Activated CD8-positive, alpha-beta T cell treated with anti-CD3 and anti-CD28 coated beads, Interleukin-2, amount 10 ng/mL, durations not matched to agents 7 days and 5 days (primary cell): ENCODE measurements at regions not wholly inside any gene's neighbourhood (a gene's known extent, or its start where the extent isn't known, plus 50 kb on each side); places are given as distances from the start of the nearest gene placed in this dataset.

Experiments used
- ATAC-seq: fragments of 150-1000 bp; cut with Tn5 transposase; one replicate; pipeline ENCODE4 v1.10.0; 2021; ENCODE audit warnings: moderate library complexity
- CTCF ChIA-PET: fragments of 350-600 bp; sonication (Branson Sonifier 250); formaldehyde crosslinking; loops from one replicate; lab custom pipeline; 2021; ENCODE audit warnings: antibody characterized with exemption; lab: Charles Lee
- POLR2A ChIA-PET: fragments of 350-600 bp; sonication (Branson Sonifier 250); formaldehyde crosslinking; loops from one replicate; lab custom pipeline; 2021; ENCODE audit warnings: antibody characterized with exemption; lab: Charles Lee
- DNase-seq: peaks from one replicate; pipeline ENCODE4 v3.0.0-alpha.2; 2020
- H3K27ac Mint-ChIP-seq: one replicate; pipeline ENCODE4 v1.8.0; 2021; ENCODE audit warnings: mild to moderate bottlenecking, mixed read lengths
- H3K27me3 Mint-ChIP-seq: one replicate; pipeline ENCODE4 v1.8.0; 2021; ENCODE audit warnings: low read depth, mixed read lengths
- H3K36me3 Mint-ChIP-seq: one replicate; pipeline ENCODE4 v1.8.0; 2021; ENCODE audit warnings: low read depth, mixed read lengths
- H3K4me1 Mint-ChIP-seq: one replicate; pipeline ENCODE4 v1.8.0; 2021; ENCODE audit warnings: low read depth, mixed read lengths
- H3K4me3 Mint-ChIP-seq: one replicate; pipeline ENCODE4 v1.8.0; 2021; ENCODE audit warnings: mild to moderate bottlenecking, mixed read lengths
- H3K9me3 Mint-ChIP-seq: one replicate; pipeline ENCODE4 v1.8.0; 2022; ENCODE audit warnings: mixed read lengths; ENCODE audit not compliant: insufficient read depth

GRCh38 chr20:36093804-36094145 lies 60.8 kb upstream of the EPB41L1 start:
- no peaks in the 10 kb centered on the region for H3K9me3 Mint-ChIP-seq
- H3K27ac Mint-ChIP-seq, result no peak overlapping the region
- peak overlapping the region; percentile 15 for H3K4me3 Mint-ChIP-seq
- DNase-seq (no peak), ATAC-seq (no peak)
- H3K36me3 Mint-ChIP-seq, result peaks cover 2% of the 10 kb centered on the region
- peaks cover 40% of the 10 kb centered on the region for H3K27me3 Mint-ChIP-seq
- ChIA-PET CTCF (no interaction called here), POLR2A (no interaction called here)
- peaks cover 24% of the 10 kb centered on the region for H3K4me1 Mint-ChIP-seq

GRCh38 chr20:36094497-36094896 lies 60.0 kb upstream of the EPB41L1 start:
- CTCF ChIA-PET, result interaction anchor here (1.5 to 1.6 kb wide), 2 partner anchors 44 to 62 kb away, joined by 3 to 4 read pairs; no protein-coding TSS in a partner anchor
- POLR2A ChIA-PET, result no interaction called here
- no peak for DNase-seq
- H3K36me3 Mint-ChIP-seq, result peaks cover 2% of the 10 kb centered on the region
- peaks cover 40% of the 10 kb centered on the region for H3K27me3 Mint-ChIP-seq
- H3K4me1 Mint-ChIP-seq, result peaks cover 24% of the 10 kb centered on the region
- no peak overlapping the region for H3K27ac Mint-ChIP-seq
- no peak for ATAC-seq
- H3K4me3 Mint-ChIP-seq, result no peak overlapping the region
- no peaks in the 10 kb centered on the region for H3K9me3 Mint-ChIP-seq

GRCh38 chr20:36096435-36096834 lies 58.1 kb upstream of the EPB41L1 start:
- Mint-ChIP-seq H3K4me3 (no peak overlapping the region), H3K27me3 (peaks cover 26% of the 10 kb centered on the region), H3K27ac (no peak overlapping the region), H3K9me3 (no peaks in the 10 kb centered on the region), H3K4me1 (peaks cover 24% of the 10 kb centered on the region), H3K36me3 (peaks cover 2% of the 10 kb centered on the region)
- ChIA-PET CTCF (interaction anchor here (1.1 kb wide), 1 partner anchor 32 kb away, joined by 3 read pairs; no protein-coding TSS in a partner anchor), POLR2A (interaction anchor here (0.6 kb wide), 1 partner anchor 178 kb away, joined by 3 read pairs; no protein-coding TSS in a partner anchor)
- ATAC-seq (no peak), DNase-seq (no peak)

GRCh38 chr20:36097337-36098151 lies 57.0 kb upstream of the EPB41L1 start:
- Mint-ChIP-seq H3K36me3 (peaks cover 2% of the 10 kb centered on the region), H3K4me3 (no peak overlapping the region), H3K9me3 (no peaks in the 10 kb centered on the region), H3K27me3 (peaks cover 20% of the 10 kb centered on the region), H3K27ac (peak overlapping the region; percentile 22), H3K4me1 (peaks cover 24% of the 10 kb centered on the region)
- no peak for DNase-seq
- CTCF ChIA-PET, result interaction anchor here (1.1 to 1.5 kb wide), 3 partner anchors 41 to 144 kb away, joined by 4 to 5 read pairs (median 4); partner anchors contain the start of gene SCAND1
- ATAC-seq, result no peak
- POLR2A ChIA-PET, result no interaction called here

- Mint-ChIP-seq H3K27me3 (peaks cover 18% of the 10 kb centered on the region), H3K4me3 (no peak overlapping the region), H3K9me3 (no peaks in the 10 kb centered on the region), H3K36me3 (no peaks in the 10 kb centered on the region), H3K27ac (no peak overlapping the region), H3K4me1 (peaks cover 19% of the 10 kb centered on the region)
- POLR2A ChIA-PET, result no interaction called here
- no peak for DNase-seq
- ATAC-seq, result no peak
- CTCF ChIA-PET, result interaction anchor here (1.1 to 1.5 kb wide), 4 partner anchors 40 to 144 kb away, joined by 4 to 5 read pairs (median 4); partner anchors contain the start of gene SCAND1
These were observed 56.2 kb upstream of the EPB41L1 start for GRCh38 chr20:36098364-36098763.

- H3K4me3 Mint-ChIP-seq, result no peak overlapping the region
- DNase-seq (no peak), ATAC-seq (no peak)
- H3K9me3 Mint-ChIP-seq, result no peaks in the 10 kb centered on the region
- H3K4me1 Mint-ChIP-seq, result peaks cover 15% of the 10 kb centered on the region
- H3K27ac Mint-ChIP-seq, result no peak overlapping the region
- CTCF ChIA-PET, result interaction anchor here (1.2 kb wide), 1 partner anchor 106 kb away, joined by 4 read pairs; no protein-coding TSS in a partner anchor
- H3K36me3 Mint-ChIP-seq, result no peaks in the 10 kb centered on the region
- H3K27me3 Mint-ChIP-seq, result peaks cover 12% of the 10 kb centered on the region
- POLR2A ChIA-PET, result no interaction called here
These were observed 55.4 kb upstream of the EPB41L1 start for GRCh38 chr20:36099106-36099505.

- POLR2A ChIA-PET, result no interaction called here
- H3K27me3 Mint-ChIP-seq, result peaks cover 4% of the 10 kb centered on the region
- H3K4me1 Mint-ChIP-seq, result peaks cover 12% of the 10 kb centered on the region
These were observed 53.3 kb upstream of the EPB41L1 start for GRCh38 chr20:36101192-36101591.

GRCh38 chr20:36102306-36102705 lies 52.2 kb upstream of the EPB41L1 start:
- ChIA-PET CTCF (interaction anchor here (1.0 to 2.1 kb wide), 3 partner anchors 100 to 110 kb away, joined by 3 to 6 read pairs (median 5); no protein-coding TSS in a partner anchor), POLR2A (interaction anchor here (0.6 kb wide), 1 partner anchor 58 kb away, joined by 3 read pairs; no protein-coding TSS in a partner anchor)
- no peak for DNase-seq
- no peak overlapping the region for H3K4me3 Mint-ChIP-seq
- no peaks in the 10 kb centered on the region for H3K9me3 Mint-ChIP-seq
- H3K4me1 Mint-ChIP-seq, result peaks cover 12% of the 10 kb centered on the region
- no peaks in the 10 kb centered on the region for H3K36me3 Mint-ChIP-seq
- H3K27me3 Mint-ChIP-seq, result peaks cover 3% of the 10 kb centered on the region
- no peak overlapping the region for H3K27ac Mint-ChIP-seq
- no peak for ATAC-seq

More at GRCh38 chr20:36101192-36101591, 53.3 kb upstream of the EPB41L1 start:
- H3K9me3 Mint-ChIP-seq, result no peaks in the 10 kb centered on the region
- H3K4me3 Mint-ChIP-seq, result no peak overlapping the region
- no peak overlapping the region for H3K27ac Mint-ChIP-seq
- CTCF ChIA-PET, result no interaction called here
- DNase-seq, result no peak
- H3K36me3 Mint-ChIP-seq, result no peaks in the 10 kb centered on the region
- no peak for ATAC-seq

- Mint-ChIP-seq H3K27me3 (peaks cover 3% of the 10 kb centered on the region), H3K9me3 (no peaks in the 10 kb centered on the region), H3K36me3 (no peaks in the 10 kb centered on the region), H3K27ac (no peak overlapping the region), H3K4me1 (peaks cover 6% of the 10 kb centered on the region), H3K4me3 (no peak overlapping the region)
- POLR2A ChIA-PET, result no interaction called here
- no peak for ATAC-seq
- CTCF ChIA-PET, result interaction anchor here (1.0 to 2.1 kb wide), 3 partner anchors 100 to 110 kb away, joined by 3 to 6 read pairs (median 5); no protein-coding TSS in a partner anchor
- no peak for DNase-seq
These were observed 51.5 kb upstream of the EPB41L1 start for GRCh38 chr20:36102809-36103596.

GRCh38 chr20:36104244-36104643 lies 50.3 kb upstream of the EPB41L1 start:
- CTCF ChIA-PET, result interaction anchor here (2.1 kb wide), 1 partner anchor 112 kb away, joined by 6 read pairs; no protein-coding TSS in a partner anchor
- peaks cover 3% of the 10 kb centered on the region for H3K27me3 Mint-ChIP-seq

More at GRCh38 chr20:36104244-36104643, 50.3 kb upstream of the EPB41L1 start:
- DNase-seq, result no peak
- no peaks in the 10 kb centered on the region for H3K4me1 Mint-ChIP-seq
- H3K9me3 Mint-ChIP-seq, result no peaks in the 10 kb centered on the region
- H3K36me3 Mint-ChIP-seq, result no peaks in the 10 kb centered on the region
- H3K27ac Mint-ChIP-seq, result no peak overlapping the region
- POLR2A ChIA-PET, result interaction anchor here (0.6 kb wide), 1 partner anchor 223 kb away, joined by 3 read pairs; no protein-coding TSS in a partner anchor
- no peak overlapping the region for H3K4me3 Mint-ChIP-seq
- no peak for ATAC-seq
